Loucy (cell line): ENCODE measurements at regions not wholly inside any gene's neighbourhood (a gene's known extent, or its start where the extent isn't known, plus 50 kb on each side); places are given as distances from the start of the nearest gene placed in this dataset.

Experiments used
- H2AFZ ChIP-seq: fragments of 200-600 bp; sonication (generic); 2 replicates; pipeline ENCODE4 v1.6.0; 2016; ENCODE audit warnings: antibody characterized with exemption, mild to moderate bottlenecking, low read length, moderate library complexity
- H3F3A ChIP-seq: fragments of 200-600 bp; 2 replicates; pipeline ENCODE4 v1.6.0; 2016; ENCODE audit warnings: antibody characterized with exemption, low read depth, mild to moderate bottlenecking
- H3K27me3 ChIP-seq: fragments of 200-600 bp; sonication (generic); 2 replicates; pipeline ENCODE4 v1.6.1; 2014; ENCODE audit warnings: low read length, mild to moderate bottlenecking; ENCODE audit not compliant: insufficient read depth, poor library complexity, severe bottlenecking
- H3K36me3 ChIP-seq: fragments of 200-600 bp; sonication (generic); 2 replicates; pipeline ENCODE4 v1.6.1; 2016; ENCODE audit warnings: low read length; ENCODE audit not compliant: insufficient read depth
- H3K4me1 ChIP-seq: fragments of 200-600 bp; sonication (generic); 2 replicates; pipeline ENCODE4 v1.5.1; 2014; ENCODE audit warnings: low read length, mild to moderate bottlenecking; ENCODE audit not compliant: insufficient read depth, poor library complexity, severe bottlenecking
- H3K4me2 ChIP-seq: fragments of 200-600 bp; sonication (generic); 2 replicates; pipeline ENCODE4 v1.6.0; 2014; ENCODE audit warnings: antibody characterized with exemption, low read length, low read depth, mild to moderate bottlenecking; ENCODE audit not compliant: poor library complexity, severe bottlenecking
- H3K4me3 ChIP-seq: fragments of 200-600 bp; sonication (generic); 2 replicates; pipeline ENCODE4 v1.5.1; 2014; ENCODE audit warnings: low read length, mild to moderate bottlenecking, mixed read lengths; ENCODE audit not compliant: poor library complexity, severe bottlenecking
- H3K79me2 ChIP-seq: fragments of 200-600 bp; sonication (generic); 2 replicates; pipeline ENCODE4 v1.6.1; 2014; ENCODE audit warnings: low read length; ENCODE audit not compliant: insufficient read depth
- H3K9ac ChIP-seq: fragments of 200-600 bp; sonication (generic); 2 replicates; pipeline ENCODE4 v1.6.0; 2014; ENCODE audit warnings: mild to moderate bottlenecking, low read depth, low read length, moderate library complexity; ENCODE audit not compliant: poor library complexity, severe bottlenecking
- H3K9me2 ChIP-seq: fragments of 200-600 bp; sonication (generic); replicated peaks from 2 replicates; pipeline ENCODE4 v1.6.1; 2016; ENCODE audit warnings: low read depth, low read length, mixed read lengths
- H3K9me3 ChIP-seq: fragments of 200-600 bp; sonication (generic); 2 replicates; pipeline ENCODE4 v1.6.1; 2014; ENCODE audit warnings: mild to moderate bottlenecking, antibody characterized with exemption, low read length, low read depth; ENCODE audit not compliant: insufficient read depth
- H4K20me1 ChIP-seq: fragments of 200-600 bp; sonication (generic); 2 replicates; pipeline ENCODE4 v1.6.0; 2014; ENCODE audit warnings: antibody characterized with exemption, low read length, mild to moderate bottlenecking; ENCODE audit not compliant: insufficient read depth, poor library complexity, severe bottlenecking
- EZH2phosphoT487 ChIP-seq: fragments of 200-600 bp; IDR thresholded peaks from 2 replicates; pipeline ENCODE4 v1.6.1; 2018; ENCODE audit warnings: antibody characterized with exemption, mild to moderate bottlenecking, moderate library complexity, borderline replicate concordance
- TF ChIP-seq, protein P1 (sequence below): fragments of 200-600 bp; sonication (generic); conservative IDR thresholded peaks from 2 replicates; pipeline ENCODE4 v1.5.1; 2014; ENCODE audit warnings: mild to moderate bottlenecking, antibody characterized with exemption, low read length

DNA sequence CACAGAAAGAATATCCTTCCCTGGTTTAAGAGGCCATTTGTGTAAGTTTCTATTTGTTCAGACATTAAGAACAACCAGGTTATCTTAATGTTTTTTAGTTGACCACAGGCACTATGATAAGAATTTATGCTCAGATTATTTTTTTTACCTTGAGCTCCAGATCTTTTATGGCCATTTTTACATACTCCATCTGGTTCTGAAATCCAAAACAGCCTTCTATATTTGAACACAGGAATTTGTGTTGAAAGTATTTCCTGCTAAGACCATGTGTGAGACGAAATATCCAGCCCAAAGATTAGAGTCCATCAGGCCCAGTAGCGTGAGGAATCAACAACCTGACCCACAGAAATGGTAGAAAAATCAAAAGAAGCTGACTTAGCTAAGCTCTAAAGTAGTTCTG lies 569.9 kb upstream of the FAT3 start:
- Histone ChIP-seq H3K36me3 (no peaks in the 10 kb centered on the region), H3K9ac (no peak overlapping the region), H3K4me2 (no peak overlapping the region), H3K27me3 (no peaks in the 10 kb centered on the region), H3K4me1 (no peaks in the 10 kb centered on the region), H3F3A (no peaks in the 10 kb centered on the region), H3K9me2 (no peaks in the 10 kb centered on the region), H3K4me3 (no peak overlapping the region), H4K20me1 (no peaks in the 10 kb centered on the region), H3K79me2 (no peaks in the 10 kb centered on the region), H3K9me3 (no peaks in the 10 kb centered on the region), H2AFZ (no peak overlapping the region)
- TF ChIP-seq, protein P1, sequence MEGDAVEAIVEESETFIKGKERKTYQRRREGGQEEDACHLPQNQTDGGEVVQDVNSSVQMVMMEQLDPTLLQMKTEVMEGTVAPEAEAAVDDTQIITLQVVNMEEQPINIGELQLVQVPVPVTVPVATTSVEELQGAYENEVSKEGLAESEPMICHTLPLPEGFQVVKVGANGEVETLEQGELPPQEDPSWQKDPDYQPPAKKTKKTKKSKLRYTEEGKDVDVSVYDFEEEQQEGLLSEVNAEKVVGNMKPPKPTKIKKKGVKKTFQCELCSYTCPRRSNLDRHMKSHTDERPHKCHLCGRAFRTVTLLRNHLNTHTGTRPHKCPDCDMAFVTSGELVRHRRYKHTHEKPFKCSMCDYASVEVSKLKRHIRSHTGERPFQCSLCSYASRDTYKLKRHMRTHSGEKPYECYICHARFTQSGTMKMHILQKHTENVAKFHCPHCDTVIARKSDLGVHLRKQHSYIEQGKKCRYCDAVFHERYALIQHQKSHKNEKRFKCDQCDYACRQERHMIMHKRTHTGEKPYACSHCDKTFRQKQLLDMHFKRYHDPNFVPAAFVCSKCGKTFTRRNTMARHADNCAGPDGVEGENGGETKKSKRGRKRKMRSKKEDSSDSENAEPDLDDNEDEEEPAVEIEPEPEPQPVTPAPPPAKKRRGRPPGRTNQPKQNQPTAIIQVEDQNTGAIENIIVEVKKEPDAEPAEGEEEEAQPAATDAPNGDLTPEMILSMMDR: no peak
- no peak for TF ChIP-seq EZH2phosphoT487

DNA sequence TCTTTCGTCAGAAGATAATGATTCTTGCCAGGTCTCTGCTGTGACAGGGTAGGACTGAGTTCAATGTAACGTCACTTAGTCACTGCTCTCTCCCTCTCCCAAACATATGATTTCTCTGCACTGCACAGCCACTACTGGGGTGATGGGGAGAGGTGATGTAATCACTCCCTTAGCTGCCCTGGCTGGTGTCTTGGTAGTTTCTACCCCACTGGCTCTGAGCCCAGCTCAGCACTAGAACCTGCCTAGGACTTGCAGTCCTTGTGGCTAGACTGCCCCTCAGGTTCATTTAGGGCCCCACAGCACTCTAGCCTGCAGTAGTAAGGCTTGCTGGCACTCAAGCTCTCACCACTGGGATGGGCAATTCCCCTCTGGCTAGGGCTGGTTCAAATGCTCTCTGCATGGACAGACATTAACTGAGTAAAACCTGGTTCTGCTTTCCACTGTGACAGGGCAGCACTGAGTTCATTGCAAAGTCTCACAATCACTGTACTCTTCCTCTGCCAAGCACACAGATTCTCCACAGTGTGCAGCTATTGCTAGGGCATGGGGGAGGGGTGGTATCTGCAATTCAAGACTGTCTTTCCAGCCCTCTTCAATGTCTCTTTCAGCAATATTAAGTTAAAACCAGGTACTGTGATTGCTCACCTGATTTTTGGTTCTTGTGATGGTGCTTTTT lies 571.4 kb upstream of the FAT3 start:
- no peak overlapping the region for H3K4me2 ChIP-seq
- H3K9ac ChIP-seq: no peak overlapping the region
- H3K79me2 ChIP-seq: no peaks in the 10 kb centered on the region
- no peaks in the 10 kb centered on the region for H3K36me3 ChIP-seq
- no peaks in the 10 kb centered on the region for H3K27me3 ChIP-seq
- no peaks in the 10 kb centered on the region for H3K9me3 ChIP-seq
- H3K9me2 ChIP-seq: no peaks in the 10 kb centered on the region
- no peak overlapping the region for H3K4me3 ChIP-seq
- H4K20me1 ChIP-seq: no peaks in the 10 kb centered on the region
- no peaks in the 10 kb centered on the region for H3F3A ChIP-seq
- TF ChIP-seq, protein P1: no peak
- no peaks in the 10 kb centered on the region for H3K4me1 ChIP-seq
- no peak overlapping the region for H2AFZ ChIP-seq

DNA sequence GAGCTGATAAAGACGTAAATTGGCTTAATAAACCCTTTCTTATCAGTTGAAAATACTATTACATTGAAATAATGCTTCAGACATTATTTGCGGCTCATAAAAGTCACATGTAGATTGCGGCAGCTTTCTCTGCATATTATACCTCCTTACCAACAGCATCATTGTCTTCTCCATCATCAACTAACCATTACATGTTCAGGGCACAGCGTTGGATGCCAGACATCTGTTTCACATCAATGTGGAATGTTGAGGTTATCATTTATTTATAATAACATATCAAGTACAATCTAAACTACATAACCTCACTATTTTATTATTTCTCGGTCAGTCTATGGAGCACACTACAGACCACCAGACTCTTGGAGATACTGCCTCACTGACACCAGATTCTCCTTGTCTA lies 573.8 kb upstream of the FAT3 start:
- H3K4me2 ChIP-seq: no peak overlapping the region
- H3K9me2 ChIP-seq: no peaks in the 10 kb centered on the region
- H3F3A ChIP-seq: no peaks in the 10 kb centered on the region
- H4K20me1 ChIP-seq: no peaks in the 10 kb centered on the region
- no peaks in the 10 kb centered on the region for H3K79me2 ChIP-seq
- no peak overlapping the region for H3K4me3 ChIP-seq
- H3K9me3 ChIP-seq: no peaks in the 10 kb centered on the region
- no peaks in the 10 kb centered on the region for H3K36me3 ChIP-seq
- no peak overlapping the region for H3K9ac ChIP-seq
- no peaks in the 10 kb centered on the region for H3K27me3 ChIP-seq
- H3K4me1 ChIP-seq: no peaks in the 10 kb centered on the region
- no peak overlapping the region for H2AFZ ChIP-seq
- TF ChIP-seq EZH2phosphoT487: no peak
- TF ChIP-seq, protein P1: no peak
